ACHN (cell line): ENCODE measurements at regions not wholly inside any gene's neighbourhood (a gene's known extent, or its start where the extent isn't known, plus 50 kb on each side); places are given as distances from the start of the nearest gene placed in this dataset.

Experiments used
- DNase-seq: peaks from one replicate; pipeline ENCODE4 v3.0.0-alpha.2; 2015
- in situ Hi-C: cut with HindIII; loops from 2 replicates; pipeline ENCODE4 v1.10.0; 2017; ENCODE audit warnings: low sequenced_read_pairs, low pct_ligation_motif_present, low pct_unique_long_range_greater_than_20kb

- in situ Hi-C loops: no loop called here
- DNase-seq: no peak
Observed at GRCh38 chr4:153034681-153035080, 98.6 kb downstream of the FHDC1 start.

- in situ Hi-C loops: no loop called here
Observed at GRCh38 chr4:153036931-153037482, 100.9 kb downstream of the FHDC1 start.

GRCh38 chr4:153038623-153039311 lies 102.6 kb downstream of the FHDC1 start:
- in situ Hi-C loops: no loop called here
- DNase-seq: no peak

More at GRCh38 chr4:153036931-153037482, 100.9 kb downstream of the FHDC1 start:
- DNase-seq: no peak

- in situ Hi-C loops: no loop called here
- no peak for DNase-seq
Observed at GRCh38 chr4:153039542-153040185, 103.5 kb downstream of the FHDC1 start.

GRCh38 chr4:153040677-153041076 lies 104.6 kb downstream of the FHDC1 start:
- no peak for DNase-seq
- in situ Hi-C loops: no loop called here

GRCh38 chr4:153044036-153044435 lies 107.9 kb downstream of the FHDC1 start:
- in situ Hi-C loops: no loop called here

GRCh38 chr4:153045111-153045982 lies 109.2 kb downstream of the FHDC1 start:
- in situ Hi-C loops: no loop called here
- DNase-seq: no peak

More at GRCh38 chr4:153044036-153044435, 107.9 kb downstream of the FHDC1 start:
- DNase-seq: no peak

- in situ Hi-C loops: no loop called here
- no peak for DNase-seq
Observed at GRCh38 chr4:153058671-153059060, 122.5 kb downstream of the FHDC1 start.

- in situ Hi-C loops: no loop called here
- DNase-seq: no peak
Observed at GRCh38 chr4:153060196-153060595, 124.1 kb downstream of the FHDC1 start.

GRCh38 chr4:153061971-153062370 lies 125.8 kb downstream of the FHDC1 start:
- in situ Hi-C loops: no loop called here
- DNase-seq: no peak

- no peak for DNase-seq
- in situ Hi-C loops: no loop called here
Observed at GRCh38 chr4:153062652-153063168, 126.6 kb downstream of the FHDC1 start.

- in situ Hi-C loops: no loop called here
Observed at GRCh38 chr4:153063490-153063889, 127.4 kb downstream of the FHDC1 start.

GRCh38 chr4:153064571-153064970 lies 128.4 kb downstream of the FHDC1 start:
- in situ Hi-C loops: no loop called here
- no peak for DNase-seq

More at GRCh38 chr4:153063490-153063889, 127.4 kb downstream of the FHDC1 start:
- DNase-seq: no peak

GRCh38 chr4:153065276-153065675 lies 129.2 kb downstream of the FHDC1 start:
- no peak for DNase-seq
- in situ Hi-C loops: no loop called here

- DNase-seq: no peak
- in situ Hi-C loops: no loop called here
Observed at GRCh38 chr4:153067376-153067775, 131.3 kb downstream of the FHDC1 start.

- in situ Hi-C loops: no loop called here
- DNase-seq: no peak
Observed at GRCh38 chr4:153068751-153069150, 132.6 kb downstream of the FHDC1 start.

- in situ Hi-C loops: no loop called here
- no peak for DNase-seq
Observed at GRCh38 chr4:153071958-153072598, 132.2 kb upstream of the TRIM2 start.

- in situ Hi-C loops: no loop called here
- no peak for DNase-seq
Observed at GRCh38 chr4:153072661-153073060, 131.6 kb upstream of the TRIM2 start.
